ENCODE measurements at regions not wholly inside any gene's neighbourhood (a gene's known extent, or its start where the extent isn't known, plus 50 kb on each side); places are given as distances from the start of the nearest gene placed in this dataset.
A peak's percentile ranks its signal among the peaks of the same experiment; 100 is the strongest.

DNA sequence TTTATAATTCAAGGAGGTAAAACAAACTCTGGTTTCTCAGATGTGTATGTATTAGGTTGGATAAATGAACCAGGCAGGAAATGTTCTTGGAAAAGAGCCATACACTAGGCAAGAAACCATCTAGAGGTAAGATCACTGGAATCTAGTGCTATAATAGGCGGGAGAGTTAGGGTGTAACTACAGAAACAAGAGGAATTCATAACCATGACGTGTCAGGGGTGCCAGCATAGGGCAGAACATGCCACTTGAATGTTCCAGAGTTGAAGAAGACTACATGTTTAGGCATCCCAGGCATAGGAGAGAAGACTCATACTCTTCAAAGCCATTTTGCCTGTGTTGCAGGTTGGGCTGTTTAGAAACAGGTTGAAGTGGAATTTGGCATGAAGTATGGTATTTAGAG, 198.7 kb downstream of the CCNG2 start:
- Histone ChIP-seq H3K27ac (ENCODE audit: low read depth in 1 of 2, low read length in 2 of 2) (no peak overlapping the region), H3K9me3 (ENCODE audit: control insufficient read depth in 4 of 4, low read length in 3 of 4) (no peaks in the 10 kb centered on the region), H3K27me3 (ENCODE audit: control insufficient read depth in 4 of 4, insufficient read depth in 4 of 4, low read length in 3 of 4) (no peaks in the 10 kb centered on the region), H3K36me3 (ENCODE audit: control insufficient read depth in 4 of 4, insufficient read depth in 3 of 4, low read depth in 1 of 4, low read length in 3 of 4) (no peaks in the 10 kb centered on the region), H3K4me1 (ENCODE audit: control insufficient read depth in 4 of 4, insufficient read depth in 4 of 4, low read length in 3 of 4) (no peaks in the 10 kb centered on the region), H3K4me3 (ENCODE audit: low read depth in 1 of 3, low read length in 3 of 3) (no peak overlapping the region), H3K9ac (ENCODE audit: low read depth in 1 of 2, low read length in 2 of 2) (no peak overlapping the region)
- DNase-seq (ENCODE audit: low spot score): no peak
- TF ChIP-seq YY1 (IDR thresholded peaks at IDR 0.05) (no peak), NR2F2 (IDR thresholded peaks at IDR 0.05) (no peak), GABPA (IDR thresholded peaks at IDR 0.05 in 1 of 2, conservative IDR thresholded peaks at IDR 0.05 in 1 of 2) (no peak)
- TF ChIP-seq, protein P1, sequence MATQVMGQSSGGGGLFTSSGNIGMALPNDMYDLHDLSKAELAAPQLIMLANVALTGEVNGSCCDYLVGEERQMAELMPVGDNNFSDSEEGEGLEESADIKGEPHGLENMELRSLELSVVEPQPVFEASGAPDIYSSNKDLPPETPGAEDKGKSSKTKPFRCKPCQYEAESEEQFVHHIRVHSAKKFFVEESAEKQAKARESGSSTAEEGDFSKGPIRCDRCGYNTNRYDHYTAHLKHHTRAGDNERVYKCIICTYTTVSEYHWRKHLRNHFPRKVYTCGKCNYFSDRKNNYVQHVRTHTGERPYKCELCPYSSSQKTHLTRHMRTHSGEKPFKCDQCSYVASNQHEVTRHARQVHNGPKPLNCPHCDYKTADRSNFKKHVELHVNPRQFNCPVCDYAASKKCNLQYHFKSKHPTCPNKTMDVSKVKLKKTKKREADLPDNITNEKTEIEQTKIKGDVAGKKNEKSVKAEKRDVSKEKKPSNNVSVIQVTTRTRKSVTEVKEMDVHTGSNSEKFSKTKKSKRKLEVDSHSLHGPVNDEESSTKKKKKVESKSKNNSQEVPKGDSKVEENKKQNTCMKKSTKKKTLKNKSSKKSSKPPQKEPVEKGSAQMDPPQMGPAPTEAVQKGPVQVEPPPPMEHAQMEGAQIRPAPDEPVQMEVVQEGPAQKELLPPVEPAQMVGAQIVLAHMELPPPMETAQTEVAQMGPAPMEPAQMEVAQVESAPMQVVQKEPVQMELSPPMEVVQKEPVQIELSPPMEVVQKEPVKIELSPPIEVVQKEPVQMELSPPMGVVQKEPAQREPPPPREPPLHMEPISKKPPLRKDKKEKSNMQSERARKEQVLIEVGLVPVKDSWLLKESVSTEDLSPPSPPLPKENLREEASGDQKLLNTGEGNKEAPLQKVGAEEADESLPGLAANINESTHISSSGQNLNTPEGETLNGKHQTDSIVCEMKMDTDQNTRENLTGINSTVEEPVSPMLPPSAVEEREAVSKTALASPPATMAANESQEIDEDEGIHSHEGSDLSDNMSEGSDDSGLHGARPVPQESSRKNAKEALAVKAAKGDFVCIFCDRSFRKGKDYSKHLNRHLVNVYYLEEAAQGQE (IDR thresholded peaks at IDR 0.05): no peak
- TF ChIP-seq, protein P2, sequence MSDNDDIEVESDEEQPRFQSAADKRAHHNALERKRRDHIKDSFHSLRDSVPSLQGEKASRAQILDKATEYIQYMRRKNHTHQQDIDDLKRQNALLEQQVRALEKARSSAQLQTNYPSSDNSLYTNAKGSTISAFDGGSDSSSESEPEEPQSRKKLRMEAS (IDR thresholded peaks at IDR 0.05): no peak
- 90% methylated on average over 2 of the region's 2 CpGs for WGBS

DNA sequence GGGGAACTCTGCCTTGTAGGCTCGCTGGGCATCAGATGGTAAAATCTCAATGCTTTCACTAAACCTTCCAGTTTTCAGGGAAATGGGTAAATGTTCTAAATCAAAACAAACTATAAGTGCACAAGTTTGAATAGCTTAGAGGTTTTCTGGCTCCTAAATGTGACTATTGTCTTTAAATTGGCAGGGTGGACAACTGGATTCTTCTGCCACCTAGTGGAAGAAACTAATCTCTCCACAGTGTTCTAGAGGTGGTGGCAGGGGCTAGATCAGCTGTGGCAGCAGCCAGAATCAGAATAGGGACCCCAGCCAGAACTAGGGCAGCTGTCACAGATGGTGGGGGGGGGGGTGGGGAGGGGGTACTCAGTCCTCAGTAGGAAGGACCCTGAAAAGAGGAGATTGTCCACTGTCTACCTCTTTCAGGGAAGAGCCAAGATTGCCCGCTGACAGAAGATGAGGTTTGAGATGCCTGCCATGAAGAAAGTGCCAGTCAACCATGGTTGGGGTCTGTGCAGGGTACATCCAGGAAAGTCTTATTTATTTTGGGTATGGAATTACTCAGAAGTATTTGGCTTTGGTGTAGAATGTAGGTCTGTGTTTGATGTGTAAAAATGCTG, 201.4 kb downstream of the CCNG2 start:
- Histone ChIP-seq H3K27me3 (ENCODE audit: control insufficient read depth in 4 of 4, insufficient read depth in 4 of 4, low read length in 3 of 4) (no peaks in the 10 kb centered on the region), H3K9ac (ENCODE audit: low read depth in 1 of 2, low read length in 2 of 2) (no peak overlapping the region), H3K27ac (ENCODE audit: low read depth in 1 of 2, low read length in 2 of 2) (no peak overlapping the region), H3K9me3 (ENCODE audit: control insufficient read depth in 4 of 4, low read length in 3 of 4) (no peaks in the 10 kb centered on the region), H3K4me3 (ENCODE audit: low read depth in 1 of 3, low read length in 3 of 3) (no peak overlapping the region), H3K4me1 (ENCODE audit: control insufficient read depth in 4 of 4, insufficient read depth in 4 of 4, low read length in 3 of 4) (no peaks in the 10 kb centered on the region), H3K36me3 (ENCODE audit: control insufficient read depth in 4 of 4, insufficient read depth in 3 of 4, low read depth in 1 of 4, low read length in 3 of 4) (no peaks in the 10 kb centered on the region)
- DNase-seq (ENCODE audit: low spot score): no peak
- TF ChIP-seq RAD21 (IDR thresholded peaks at IDR 0.05) (peak; percentile 71 to 77), TAF1 (conservative IDR thresholded peaks at IDR 0.05) (no peak), FOXA1 (IDR thresholded peaks at IDR 0.05) (no peak), GABPA (IDR thresholded peaks at IDR 0.05 in 1 of 2, conservative IDR thresholded peaks at IDR 0.05 in 1 of 2) (no peak), EGR1 (IDR thresholded peaks at IDR 0.05; ENCODE audit: low read depth in 2 of 2) (no peak), RXRA (IDR thresholded peaks at IDR 0.05) (no peak)
- TF ChIP-seq, protein P2 (IDR thresholded peaks at IDR 0.05): no peak
- TF ChIP-seq, protein P3, sequence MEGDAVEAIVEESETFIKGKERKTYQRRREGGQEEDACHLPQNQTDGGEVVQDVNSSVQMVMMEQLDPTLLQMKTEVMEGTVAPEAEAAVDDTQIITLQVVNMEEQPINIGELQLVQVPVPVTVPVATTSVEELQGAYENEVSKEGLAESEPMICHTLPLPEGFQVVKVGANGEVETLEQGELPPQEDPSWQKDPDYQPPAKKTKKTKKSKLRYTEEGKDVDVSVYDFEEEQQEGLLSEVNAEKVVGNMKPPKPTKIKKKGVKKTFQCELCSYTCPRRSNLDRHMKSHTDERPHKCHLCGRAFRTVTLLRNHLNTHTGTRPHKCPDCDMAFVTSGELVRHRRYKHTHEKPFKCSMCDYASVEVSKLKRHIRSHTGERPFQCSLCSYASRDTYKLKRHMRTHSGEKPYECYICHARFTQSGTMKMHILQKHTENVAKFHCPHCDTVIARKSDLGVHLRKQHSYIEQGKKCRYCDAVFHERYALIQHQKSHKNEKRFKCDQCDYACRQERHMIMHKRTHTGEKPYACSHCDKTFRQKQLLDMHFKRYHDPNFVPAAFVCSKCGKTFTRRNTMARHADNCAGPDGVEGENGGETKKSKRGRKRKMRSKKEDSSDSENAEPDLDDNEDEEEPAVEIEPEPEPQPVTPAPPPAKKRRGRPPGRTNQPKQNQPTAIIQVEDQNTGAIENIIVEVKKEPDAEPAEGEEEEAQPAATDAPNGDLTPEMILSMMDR (IDR thresholded peaks at IDR 0.05; ENCODE audit: low read depth, low read length, missing input control): peak; percentile 53
- TF ChIP-seq, protein P4, sequence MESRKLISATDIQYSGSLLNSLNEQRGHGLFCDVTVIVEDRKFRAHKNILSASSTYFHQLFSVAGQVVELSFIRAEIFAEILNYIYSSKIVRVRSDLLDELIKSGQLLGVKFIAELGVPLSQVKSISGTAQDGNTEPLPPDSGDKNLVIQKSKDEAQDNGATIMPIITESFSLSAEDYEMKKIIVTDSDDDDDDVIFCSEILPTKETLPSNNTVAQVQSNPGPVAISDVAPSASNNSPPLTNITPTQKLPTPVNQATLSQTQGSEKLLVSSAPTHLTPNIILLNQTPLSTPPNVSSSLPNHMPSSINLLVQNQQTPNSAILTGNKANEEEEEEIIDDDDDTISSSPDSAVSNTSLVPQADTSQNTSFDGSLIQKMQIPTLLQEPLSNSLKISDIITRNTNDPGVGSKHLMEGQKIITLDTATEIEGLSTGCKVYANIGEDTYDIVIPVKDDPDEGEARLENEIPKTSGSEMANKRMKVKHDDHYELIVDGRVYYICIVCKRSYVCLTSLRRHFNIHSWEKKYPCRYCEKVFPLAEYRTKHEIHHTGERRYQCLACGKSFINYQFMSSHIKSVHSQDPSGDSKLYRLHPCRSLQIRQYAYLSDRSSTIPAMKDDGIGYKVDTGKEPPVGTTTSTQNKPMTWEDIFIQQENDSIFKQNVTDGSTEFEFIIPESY (IDR thresholded peaks at IDR 0.05): no peak
- WGBS: 95% methylated on average over 2 of the region's 2 CpGs
